ENCODE measurements at regions not wholly inside any gene's neighbourhood (a gene's known extent, or its start where the extent isn't known, plus 50 kb on each side); places are given as distances from the start of the nearest gene placed in this dataset.

GRCh38 chr3:127033171-127033570 is 50.3 kb downstream of the PLXNA1 start:
- TF ChIP-seq GATA2 (IDR thresholded peaks at IDR 0.05; ENCODE audit: low read depth, low read length) = no peak

GRCh38 chr3:127033786-127034185 is 50.9 kb downstream of the PLXNA1 start:
- TF ChIP-seq GATA3 (IDR thresholded peaks at IDR 0.05; ENCODE audit: low read depth, low read length) (no peak), GATA2 (IDR thresholded peaks at IDR 0.05; ENCODE audit: low read depth, low read length) (no peak)

GRCh38 chr3:127034195-127034989 is 51.5 kb downstream of the PLXNA1 start:
- TF ChIP-seq GATA3 (IDR thresholded peaks at IDR 0.05; ENCODE audit: low read depth, low read length) = no peak
- no peak for TF ChIP-seq GATA2 (IDR thresholded peaks at IDR 0.05; ENCODE audit: low read depth, low read length)

DNA sequence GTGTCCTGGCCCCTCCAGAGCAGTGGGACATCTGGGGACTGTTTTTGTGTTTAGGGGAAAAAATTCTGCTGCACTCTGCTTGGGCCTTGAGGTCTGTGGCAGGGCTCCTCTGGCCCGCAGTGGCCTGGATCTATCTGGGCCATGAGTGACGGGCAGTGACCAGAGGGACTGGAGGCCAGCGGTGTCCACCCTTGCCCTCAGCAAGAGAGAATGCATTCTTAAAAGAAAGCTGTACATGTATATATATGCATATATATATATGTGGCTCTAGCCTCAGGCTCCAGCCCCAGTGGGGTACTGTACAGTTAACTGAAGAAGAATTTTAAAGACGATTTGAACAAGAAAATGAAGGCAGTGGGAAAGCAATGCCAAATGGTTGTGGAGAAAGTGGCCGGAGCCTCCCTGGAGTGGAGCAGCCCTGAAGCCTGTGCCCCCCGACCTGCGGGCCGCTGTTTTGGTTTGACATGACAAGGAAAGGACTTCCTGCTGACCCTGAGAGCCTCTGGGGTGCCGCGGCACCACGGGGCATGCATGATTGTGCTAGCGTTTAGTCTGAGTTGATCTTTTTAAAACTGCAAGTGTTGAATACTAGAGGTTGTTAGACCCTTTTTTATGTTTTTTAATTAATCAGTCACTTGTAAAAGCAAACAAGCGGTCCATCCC is 52.2 kb downstream of the PLXNA1 start:
- no peak for TF ChIP-seq GATA3 (IDR thresholded peaks at IDR 0.05; ENCODE audit: low read depth, low read length)

DNA sequence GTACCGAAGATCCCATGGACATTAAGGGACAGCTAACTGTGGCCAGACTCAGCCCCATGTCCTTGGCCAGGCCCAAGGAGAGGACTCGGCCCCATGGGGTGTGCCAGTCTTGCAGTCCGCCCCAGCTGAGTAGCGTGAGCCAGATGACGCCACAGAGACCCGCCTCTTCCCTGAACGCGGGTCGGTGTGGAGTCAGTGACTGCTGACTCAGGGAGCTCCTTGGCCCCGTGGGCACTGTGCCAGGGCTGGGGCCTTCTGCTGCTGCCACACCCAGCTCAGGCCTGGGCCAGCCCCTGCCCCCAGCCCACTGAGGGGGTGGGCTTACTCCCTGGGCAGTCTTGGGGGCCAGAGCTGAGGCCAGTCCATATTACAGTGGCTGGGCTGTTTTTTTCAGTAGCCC is 52.8 kb downstream of the PLXNA1 start:
- TF ChIP-seq GATA3 (IDR thresholded peaks at IDR 0.05; ENCODE audit: low read depth, low read length) (no peak), GATA2 (IDR thresholded peaks at IDR 0.05; ENCODE audit: low read depth, low read length) (no peak)

- TF ChIP-seq GATA2 (IDR thresholded peaks at IDR 0.05; ENCODE audit: low read depth, low read length) = no peak
- TF ChIP-seq GATA3 (IDR thresholded peaks at IDR 0.05; ENCODE audit: low read depth, low read length) = no peak
Observed at GRCh38 chr3:127036209-127037020, 53.5 kb downstream of the PLXNA1 start.

- TF ChIP-seq GATA3 (IDR thresholded peaks at IDR 0.05; ENCODE audit: low read depth, low read length) (no peak), GATA2 (IDR thresholded peaks at IDR 0.05; ENCODE audit: low read depth, low read length) (no peak)
Observed at GRCh38 chr3:127037021-127037400, 54.1 kb downstream of the PLXNA1 start.

DNA sequence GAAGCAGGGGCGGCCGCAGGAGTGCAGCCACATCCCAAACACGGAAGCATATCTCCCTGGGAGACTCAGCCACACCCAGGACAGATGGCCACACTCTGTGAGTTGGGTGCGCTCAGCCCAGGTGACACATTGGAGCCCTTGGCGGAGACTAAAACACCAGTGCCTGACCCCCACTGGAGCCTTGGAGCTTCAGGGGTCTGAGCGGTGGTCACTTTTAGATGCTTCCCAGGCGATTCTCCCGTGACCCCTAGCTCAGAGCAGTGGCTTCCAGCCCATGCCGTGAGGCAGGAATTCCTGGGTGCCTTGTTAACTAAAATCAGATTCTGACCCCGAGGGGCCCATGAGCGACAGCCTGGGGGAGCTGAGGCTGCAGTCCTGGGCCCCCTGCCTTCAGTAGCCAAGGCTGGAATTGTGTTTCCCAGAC is 54.5 kb downstream of the PLXNA1 start:
- TF ChIP-seq GATA3 (IDR thresholded peaks at IDR 0.05; ENCODE audit: low read depth, low read length) (no peak), GATA2 (IDR thresholded peaks at IDR 0.05; ENCODE audit: low read depth, low read length) (no peak)

GRCh38 chr3:127037971-127038446 is 55.1 kb downstream of the PLXNA1 start:
- TF ChIP-seq GATA3 (IDR thresholded peaks at IDR 0.05; ENCODE audit: low read depth, low read length) (no peak), GATA2 (IDR thresholded peaks at IDR 0.05; ENCODE audit: low read depth, low read length) (no peak)

- no peak for TF ChIP-seq GATA3 (IDR thresholded peaks at IDR 0.05; ENCODE audit: low read depth, low read length)
- no peak for TF ChIP-seq GATA2 (IDR thresholded peaks at IDR 0.05; ENCODE audit: low read depth, low read length)
Observed at GRCh38 chr3:127038466-127038865, 55.6 kb downstream of the PLXNA1 start.

DNA sequence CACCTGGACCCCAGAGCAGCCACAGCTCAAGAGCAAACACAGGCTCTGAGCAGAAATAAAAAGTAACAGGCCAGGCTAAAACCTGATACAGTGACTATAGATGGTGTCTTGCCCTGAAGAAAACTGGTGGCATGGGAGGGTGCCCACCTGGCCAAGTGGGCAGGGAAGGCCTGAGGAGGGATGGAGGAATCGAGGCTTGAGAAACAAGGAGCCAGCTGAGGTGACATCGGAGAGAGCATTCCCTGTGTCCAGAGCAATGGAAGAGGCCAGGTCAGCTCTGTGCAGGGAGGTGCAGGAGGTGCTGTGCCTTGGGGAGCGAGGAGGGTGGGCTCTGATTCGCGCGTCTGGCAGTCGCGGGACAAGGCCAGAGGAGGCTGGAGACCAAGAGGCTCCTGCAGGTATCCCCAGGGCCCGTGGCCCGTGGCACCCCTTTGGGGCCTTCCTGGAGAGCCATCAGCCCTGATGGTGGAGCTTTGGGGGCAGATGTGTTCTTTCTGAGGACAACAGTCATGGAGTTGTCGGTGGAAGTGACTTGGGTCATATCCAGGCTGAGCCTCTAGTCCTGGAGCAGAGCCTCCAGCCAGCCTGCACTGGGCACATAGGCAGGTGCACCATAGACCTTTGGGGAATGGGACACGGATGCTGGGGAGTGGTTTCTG is 56.1 kb downstream of the PLXNA1 start:
- no peak for TF ChIP-seq GATA3 (IDR thresholded peaks at IDR 0.05; ENCODE audit: low read depth, low read length)
- no peak for TF ChIP-seq GATA2 (IDR thresholded peaks at IDR 0.05; ENCODE audit: low read depth, low read length)

- no peak for TF ChIP-seq GATA2 (IDR thresholded peaks at IDR 0.05; ENCODE audit: low read depth, low read length)
- no peak for TF ChIP-seq GATA3 (IDR thresholded peaks at IDR 0.05; ENCODE audit: low read depth, low read length)
Observed at GRCh38 chr3:127039719-127040118, 56.8 kb downstream of the PLXNA1 start.

DNA sequence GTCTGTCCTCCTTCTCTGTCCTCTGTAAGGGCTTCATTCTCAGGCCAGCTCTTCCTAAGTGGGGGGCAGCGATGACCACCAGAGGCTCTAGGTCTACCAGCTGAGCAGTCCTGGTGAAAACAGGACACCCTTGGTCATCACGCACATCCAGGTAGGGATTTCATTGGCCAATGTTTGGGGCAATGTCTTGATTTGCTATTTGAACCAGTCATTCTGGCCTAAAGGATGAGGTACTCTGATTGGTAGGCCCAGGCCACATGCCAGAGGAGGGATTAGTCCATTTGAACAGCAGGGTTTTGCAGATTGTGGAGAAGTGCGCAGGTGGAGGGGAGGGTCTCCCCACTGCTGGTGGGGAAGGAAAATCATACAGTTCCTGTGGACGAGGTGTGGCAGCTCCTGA is 57.3 kb downstream of the PLXNA1 start:
- TF ChIP-seq GATA2 (IDR thresholded peaks at IDR 0.05; ENCODE audit: low read depth, low read length) (no peak), GATA3 (IDR thresholded peaks at IDR 0.05; ENCODE audit: low read depth, low read length) (no peak)

DNA sequence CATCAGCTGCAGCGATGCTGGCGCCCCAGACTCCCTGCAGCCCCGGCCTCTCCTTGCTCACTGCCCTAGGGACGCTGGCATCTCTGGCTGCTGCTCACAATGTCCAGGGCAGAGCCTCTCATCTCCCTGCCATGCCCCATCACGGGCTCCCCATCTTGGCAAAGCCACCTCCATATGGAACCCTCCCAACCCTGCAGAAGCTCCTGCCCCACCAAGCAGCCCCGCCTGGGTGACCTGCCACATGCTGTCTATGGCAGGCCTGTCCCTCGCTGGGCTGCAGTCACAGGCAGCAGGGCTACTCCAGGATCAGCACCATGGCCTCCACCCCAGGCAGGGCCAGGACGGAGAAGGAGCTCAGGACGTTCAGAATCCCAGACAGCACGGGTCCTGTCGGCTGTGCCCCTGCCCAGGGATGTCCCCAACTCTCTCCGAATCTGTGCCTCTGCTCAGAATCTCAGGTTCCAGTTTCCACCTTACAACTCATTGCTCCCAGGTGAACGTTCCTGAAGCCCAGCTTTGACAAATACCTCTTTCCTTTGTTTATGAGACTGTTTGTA is 58.4 kb downstream of the PLXNA1 start:
- no peak for TF ChIP-seq GATA3 (IDR thresholded peaks at IDR 0.05; ENCODE audit: low read depth, low read length)
- no peak for TF ChIP-seq GATA2 (IDR thresholded peaks at IDR 0.05; ENCODE audit: low read depth, low read length)
